A549 (cell line): ENCODE measurements at regions not wholly inside any gene's neighbourhood (a gene's known extent, or its start where the extent isn't known, plus 50 kb on each side); places are given as distances from the start of the nearest gene placed in this dataset.

ENCODE experiments used
- CHD4 ChIP-seq: fragments of 200-600 bp; sonication (generic); IDR thresholded peaks from 2 replicates; pipeline ENCODE4 v1.6.1; 2016; ENCODE audit warnings: antibody characterized with exemption, mild to moderate bottlenecking, borderline replicate concordance
- CTCF ChIP-seq: fragments of >200 bp; sonication (Bioruptor Twin); formaldehyde crosslinking; IDR thresholded peaks from 3 replicates; pipeline ENCODE4 v1.5.1; 2016
- ELK1 ChIP-seq: fragments of 150-350 bp; IDR thresholded peaks from 2 replicates; pipeline ENCODE4 v1.6.1; 2014; ENCODE audit warnings: low read depth, mild to moderate bottlenecking, low read length
- EP300 ChIP-seq, 2 experiments: fragments of >200 bp; sonication (Bioruptor Twin); formaldehyde crosslinking; IDR thresholded peaks; 2 replicates in 1 of 2; 3 replicates in 1 of 2; pipeline ENCODE4 v1.6.1; 2016 to 2017
- HES2 ChIP-seq: fragments of >200 bp; sonication (Bioruptor Twin); formaldehyde crosslinking; IDR thresholded peaks from 2 replicates; pipeline ENCODE4 v1.6.1; 2016
- MAZ ChIP-seq: fragments of 150-350 bp; IDR thresholded peaks from 2 replicates; pipeline ENCODE4 v1.6.1; 2014; ENCODE audit warnings: antibody characterized with exemption, low read depth, low read length, borderline replicate concordance
- POLR2A ChIP-seq: IDR thresholded peaks from 2 replicates; pipeline ENCODE4 v1.6.1; 2012; ENCODE audit warnings: mild to moderate bottlenecking, low read length
- RAD21 ChIP-seq, 2 experiments: fragments of >200 bp in 1 of 2; sonication (Bioruptor Twin) in 1 of 2; formaldehyde crosslinking in 1 of 2; IDR thresholded peaks in 1 of 2; conservative IDR thresholded peaks in 1 of 2; 2 replicates in 1 of 2; 3 replicates in 1 of 2; pipeline ENCODE4 v1.6.1; 2012 to 2018; ENCODE audit warnings: inconsistent platforms in 1 of 2
- RCOR1 ChIP-seq: fragments of 150-350 bp; IDR thresholded peaks from 2 replicates; pipeline ENCODE4 v1.6.1; 2014; ENCODE audit warnings: antibody characterized with exemption, low read length, low read depth

- TF ChIP-seq POLR2A (no peak), MAZ (no peak), HES2 (no peak), CTCF (no peak), RAD21 (conservative IDR thresholded peaks at IDR 0.05 in 1 of 2, IDR thresholded peaks at IDR 0.05 in 1 of 2) (no peak), RCOR1 (no peak), CHD4 (no peak), EP300 (IDR thresholded peaks at IDR 0.05) (no peak), ELK1 (no peak)
These were observed 555.0 kb upstream of the RBFOX1 start for GRCh38 chr16:6777624-6778023.
